ENCODE measurements at regions not wholly inside any gene's neighbourhood (a gene's known extent, or its start where the extent isn't known, plus 50 kb on each side); places are given as distances from the start of the nearest gene placed in this dataset.

GRCh38 chr4:71125137-71125536, 131.7 kb downstream of the DCK start:
- TF ChIP-seq CTCF (IDR thresholded peaks at IDR 0.05; ENCODE audit: low read depth, low read length) (no peak), EZH2phosphoT487 (IDR thresholded peaks at IDR 0.05; ENCODE audit: low read depth) (no peak)

Data from OCI-LY3 (cell line).